Neuronal stem cell (in vitro differentiated cells): ENCODE measurements at regions not wholly inside any gene's neighbourhood (a gene's known extent, or its start where the extent isn't known, plus 50 kb on each side); places are given as distances from the start of the nearest gene placed in this dataset.

Experiments used
- DNase-seq: peaks from one replicate; pipeline ENCODE4 v3.0.0-alpha.2; 2013; ENCODE audit warnings: low spot score
- H2AFZ ChIP-seq: one replicate; pipeline ENCODE4 v1.6.1; 2013; ENCODE audit warnings: mild to moderate bottlenecking, low read length, inconsistent platforms
- H2AK5ac ChIP-seq: 2 replicates; pipeline ENCODE4 v1.6.1; 2013; ENCODE audit warnings: low read depth, mild to moderate bottlenecking, inconsistent platforms, low read length, moderate library complexity, mixed read lengths
- H2BK120ac ChIP-seq: 2 replicates; pipeline ENCODE4 v1.6.1; 2013; ENCODE audit warnings: low read depth, mild to moderate bottlenecking, inconsistent platforms, low read length, moderate library complexity, mixed read lengths
- H2BK12ac ChIP-seq: one replicate; pipeline ENCODE4 v1.6.1; 2013; ENCODE audit warnings: low read length, inconsistent platforms
- H2BK15ac ChIP-seq: 2 replicates; pipeline ENCODE4 v1.6.1; 2013; ENCODE audit warnings: mild to moderate bottlenecking, low read length, inconsistent platforms, mixed read lengths
- H2BK5ac ChIP-seq: one replicate; pipeline ENCODE4 v1.6.1; 2013; ENCODE audit warnings: inconsistent platforms, mild to moderate bottlenecking, low read length, moderate library complexity
- H3K14ac ChIP-seq: one replicate; pipeline ENCODE4 v1.6.1; 2013; ENCODE audit warnings: low read length, inconsistent platforms
- H3K18ac ChIP-seq: 2 replicates; pipeline ENCODE4 v1.6.1; 2013; ENCODE audit warnings: low read length, inconsistent platforms
- H3K23ac ChIP-seq: 2 replicates; pipeline ENCODE4 v1.6.1; 2013; ENCODE audit warnings: low read depth, mild to moderate bottlenecking, mixed read lengths, low read length, inconsistent platforms; ENCODE audit not compliant: poor library complexity
- H3K27ac ChIP-seq: replicated peaks from 3 replicates; pipeline ENCODE4 v1.5.1; 2013; ENCODE audit warnings: low read length, inconsistent platforms
- H3K27me3 ChIP-seq, 3 experiments: 2 replicates each; pipeline ENCODE4 v1.6.1; 2013; ENCODE audit warnings: low read length in 3 of 3, mild to moderate bottlenecking in 2 of 3, inconsistent platforms in 1 of 3, low read depth in 1 of 3, mixed read lengths in 1 of 3, moderate library complexity in 1 of 3; ENCODE audit not compliant: control insufficient read depth in 3 of 3, insufficient read depth in 3 of 3
- H3K36me3 ChIP-seq, 2 donors: replicated peaks in 1 of 2; 2 replicates each; pipeline ENCODE4 v1.6.1; 2013; ENCODE audit warnings: low read length in 2 of 2; ENCODE audit not compliant: control insufficient read depth in 2 of 2, insufficient read depth in 2 of 2
- H3K4ac ChIP-seq: 2 replicates; pipeline ENCODE4 v1.6.1; 2013; ENCODE audit warnings: inconsistent platforms, mild to moderate bottlenecking, low read length, moderate library complexity
- H3K4me1 ChIP-seq, 2 donors: 1 replicate in 1 of 2; 2 replicates in 1 of 2; pipeline ENCODE4 v1.6.1; 2013; ENCODE audit warnings: low read length in 2 of 2, low read depth in 1 of 2; ENCODE audit not compliant: control insufficient read depth in 2 of 2, insufficient read depth in 1 of 2
- H3K4me2 ChIP-seq: one replicate; pipeline ENCODE4 v1.6.1; 2013; ENCODE audit warnings: mild to moderate bottlenecking, low read length, inconsistent platforms; ENCODE audit not compliant: insufficient read depth, poor library complexity, severe bottlenecking
- H3K4me3 ChIP-seq, 2 donors: 2 replicates each; pipeline ENCODE4 v1.5.1; 2013; ENCODE audit warnings: low read length in 2 of 2, mild to moderate bottlenecking in 2 of 2, inconsistent platforms in 1 of 2, moderate library complexity in 1 of 2
- H3K79me1 ChIP-seq: one replicate; pipeline ENCODE4 v1.6.1; 2013; ENCODE audit warnings: low read depth, mild to moderate bottlenecking, inconsistent platforms, low read length, moderate library complexity
- H3K9ac ChIP-seq: one replicate; pipeline ENCODE4 v1.6.1; 2013; ENCODE audit warnings: mild to moderate bottlenecking, low read depth, low read length, inconsistent platforms; ENCODE audit not compliant: poor library complexity
- H3K9me3 ChIP-seq, 2 donors: replicated peaks in 1 of 2; 2 replicates each; pipeline versions ENCODE3 to v1.6.1; 2013; ENCODE audit warnings: low read length in 2 of 2, mild to moderate bottlenecking in 2 of 2, inconsistent platforms in 1 of 2, low read depth in 1 of 2, mixed read lengths in 1 of 2, moderate library complexity in 1 of 2; ENCODE audit not compliant: control insufficient read depth in 2 of 2, insufficient read depth in 1 of 2
- H4K8ac ChIP-seq: one replicate; pipeline ENCODE4 v1.6.1; 2013; ENCODE audit warnings: low read depth, mild to moderate bottlenecking, inconsistent platforms, low read length, moderate library complexity
- H4K91ac ChIP-seq: one replicate; pipeline ENCODE4 v1.6.1; 2013; ENCODE audit warnings: low read length, low read depth, mild to moderate bottlenecking, inconsistent platforms; ENCODE audit not compliant: poor library complexity
- WGBS, 2 donors: extraction: QIAGEN DNeasy Blood & Tissue Kit; methylation state at CpG; one replicate each; pipeline ENCODE4 v1.1.7; 2013; ENCODE audit warnings: missing lambda C conversion rate in 2 of 2, mixed read lengths in 1 of 2; ENCODE audit not compliant: insufficient read length in 2 of 2, insufficient replicate concordance in 1 of 2; ENCODE audit errors: extremely low coverage in 2 of 2; 5-methylcytosine and 5-hydroxymethylcytosine counted together

DNA sequence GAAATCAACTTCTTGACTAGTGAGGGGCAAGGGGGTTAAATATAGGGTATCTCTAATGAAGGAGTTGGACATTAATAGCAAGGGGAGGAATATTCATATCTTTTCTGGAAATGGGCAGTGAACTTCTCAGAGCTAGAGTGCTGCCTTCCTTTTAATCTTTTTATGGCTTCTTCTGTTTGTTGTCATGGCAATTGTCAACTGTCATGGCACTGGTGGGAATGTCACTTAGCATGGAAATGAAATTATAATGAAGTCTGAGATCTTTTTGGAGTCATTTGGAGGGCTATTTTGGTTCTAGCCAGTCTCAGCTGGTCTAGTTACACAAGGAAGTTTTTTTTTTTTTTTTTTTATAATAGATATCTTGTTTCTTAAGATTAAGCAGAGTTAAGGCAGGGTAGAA is 250.2 kb downstream of the AASDHPPT start:
- H3K9ac ChIP-seq: no peak overlapping the region
- no peak overlapping the region for H4K91ac ChIP-seq
- H2AK5ac ChIP-seq: no peak overlapping the region
- H2BK12ac ChIP-seq: no peak overlapping the region
- no peak overlapping the region for H3K23ac ChIP-seq
- H3K4ac ChIP-seq: no peak overlapping the region
- no peak overlapping the region for H3K4me3 ChIP-seq
- no peak overlapping the region for H4K8ac ChIP-seq
- no peak overlapping the region for H3K4me2 ChIP-seq
- no peak overlapping the region for H2BK15ac ChIP-seq
- H3K4me1 ChIP-seq: peaks cover 0 to 2% of the 10 kb centered on the region in 2 donors
- H3K27me3 ChIP-seq: no peaks in the 10 kb centered on the region
- no peaks in the 10 kb centered on the region for H3K36me3 ChIP-seq
- H2BK120ac ChIP-seq: no peak overlapping the region
- no peaks in the 10 kb centered on the region for H3K9me3 ChIP-seq
- DNase-seq: no peak
- no peak overlapping the region for H2BK5ac ChIP-seq
- H3K27ac ChIP-seq: no peak overlapping the region
- H3K18ac ChIP-seq: no peak overlapping the region
- no peak overlapping the region for H3K14ac ChIP-seq
- no peak overlapping the region for H2AFZ ChIP-seq
- no peaks in the 10 kb centered on the region for H3K79me1 ChIP-seq

DNA sequence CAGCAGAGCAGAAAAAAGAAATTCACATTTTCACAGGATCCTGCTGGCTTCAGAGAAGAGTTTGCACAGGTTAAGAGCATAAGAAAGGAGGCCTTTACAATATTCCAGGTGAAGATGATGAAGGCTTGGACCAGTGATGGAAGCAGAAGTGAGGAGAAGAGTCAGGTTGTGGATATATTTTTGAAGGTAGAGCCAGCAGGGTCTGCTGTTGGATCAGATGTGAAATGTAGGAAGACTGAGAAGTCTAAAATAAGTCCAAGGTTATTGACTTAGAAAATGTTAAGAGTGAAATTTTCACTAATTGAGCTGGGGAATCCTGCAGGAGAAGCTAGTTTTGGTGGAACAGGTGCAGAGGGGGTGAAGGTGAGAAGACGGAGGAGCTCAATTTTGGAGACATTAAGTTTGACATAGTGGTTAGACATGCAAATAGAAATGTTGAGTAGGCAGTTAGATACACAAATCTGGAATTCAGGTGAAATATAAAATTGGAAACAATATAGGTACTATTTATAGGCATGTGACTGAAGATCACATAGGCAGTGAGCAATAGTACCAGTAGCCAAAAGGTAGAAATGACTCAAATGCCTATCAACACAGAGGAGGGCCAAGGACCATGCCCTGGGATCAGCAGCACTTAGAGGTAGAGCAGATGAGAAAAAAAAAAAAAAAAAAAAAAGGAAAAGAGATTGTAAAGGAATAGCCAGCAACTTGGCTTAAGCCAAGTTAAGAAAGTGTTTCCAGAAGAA is 252.0 kb downstream of the AASDHPPT start:
- Histone ChIP-seq H4K91ac (no peak overlapping the region), H3K79me1 (no peaks in the 10 kb centered on the region), H2BK5ac (no peak overlapping the region), H2AK5ac (no peak overlapping the region), H3K4me1 (peaks cover 0 to 2% of the 10 kb centered on the region in 2 donors), H3K23ac (no peak overlapping the region), H3K36me3 (no peaks in the 10 kb centered on the region), H3K4ac (no peak overlapping the region), H2BK12ac (no peak overlapping the region), H4K8ac (no peak overlapping the region), H3K14ac (no peak overlapping the region), H3K27me3 (no peaks in the 10 kb centered on the region), H3K4me2 (no peak overlapping the region), H3K9me3 (no peaks in the 10 kb centered on the region), H2BK120ac (no peak overlapping the region), H3K9ac (no peak overlapping the region), H2AFZ (no peak overlapping the region), H3K27ac (no peak overlapping the region), H2BK15ac (no peak overlapping the region), H3K18ac (no peak overlapping the region), H3K4me3 (no peak overlapping the region)
- DNase-seq: no peak
- WGBS, 2 donors: no CpG with 5 or more reads among the region's 1 CpG

DNA sequence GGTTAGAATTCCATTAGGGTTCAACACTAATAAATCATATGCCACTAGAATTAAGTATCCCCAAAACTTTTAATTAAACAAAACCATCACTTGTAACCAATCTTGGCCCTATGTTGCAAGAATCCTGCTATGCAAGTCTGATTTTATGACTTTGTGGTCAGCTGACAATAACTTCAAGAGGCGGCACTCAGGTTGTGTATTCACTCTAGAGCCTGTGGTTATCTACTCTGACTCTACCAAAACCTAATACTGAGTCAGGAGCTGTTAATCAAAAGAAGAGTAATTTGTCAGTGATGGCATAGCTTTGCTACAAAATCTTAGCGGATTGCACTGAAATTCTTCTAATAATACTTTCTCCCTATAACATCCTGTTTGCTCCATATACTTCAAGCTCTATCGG is 253.7 kb downstream of the AASDHPPT start:
- Histone ChIP-seq H2AFZ (no peak overlapping the region), H3K9ac (no peak overlapping the region), H2AK5ac (no peak overlapping the region), H3K79me1 (no peaks in the 10 kb centered on the region), H3K9me3 (no peaks in the 10 kb centered on the region), H3K14ac (no peak overlapping the region), H4K91ac (no peak overlapping the region), H3K4ac (no peak overlapping the region), H3K36me3 (no peaks in the 10 kb centered on the region), H4K8ac (no peak overlapping the region), H2BK5ac (no peak overlapping the region), H3K4me1 (peaks cover 0 to 2% of the 10 kb centered on the region in 2 donors), H3K4me3 (no peak overlapping the region), H3K23ac (no peak overlapping the region), H3K27ac (no peak overlapping the region), H2BK120ac (no peak overlapping the region), H3K4me2 (no peak overlapping the region), H2BK15ac (no peak overlapping the region), H2BK12ac (no peak overlapping the region), H3K18ac (no peak overlapping the region), H3K27me3 (no peaks in the 10 kb centered on the region)
- WGBS, 2 donors: no CpG with 5 or more reads among the region's 3 CpGs
- DNase-seq: no peak

DNA sequence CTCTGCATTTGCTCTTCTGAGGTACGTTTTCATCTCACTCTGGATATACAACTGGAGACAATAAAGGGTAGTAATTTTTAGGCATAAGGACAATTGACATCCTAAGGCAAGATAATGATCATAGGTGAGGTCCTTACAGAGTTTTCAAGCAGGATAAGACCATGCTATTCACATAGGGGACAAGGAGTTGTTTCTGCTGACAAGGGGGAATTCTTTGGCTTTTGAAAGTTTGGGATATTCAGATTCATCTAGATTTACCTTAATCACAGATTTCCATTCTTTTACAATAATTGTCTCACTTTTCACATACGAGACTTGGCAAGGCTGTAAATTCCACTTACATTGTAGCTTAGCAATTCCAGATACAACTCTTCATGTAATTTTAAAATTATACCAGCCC is 256.2 kb downstream of the AASDHPPT start:
- H3K27me3 ChIP-seq: no peaks in the 10 kb centered on the region
- no peak overlapping the region for H4K91ac ChIP-seq
- no peak overlapping the region for H3K14ac ChIP-seq
- no CpG with 5 or more reads among the region's 2 CpGs for WGBS, 2 donors
- H2BK5ac ChIP-seq: no peak overlapping the region
- H3K4me2 ChIP-seq: no peak overlapping the region
- H2BK12ac ChIP-seq: no peak overlapping the region
- H2BK120ac ChIP-seq: no peak overlapping the region
- no peak overlapping the region for H2BK15ac ChIP-seq
- H3K23ac ChIP-seq: no peak overlapping the region
- H4K8ac ChIP-seq: no peak overlapping the region
- no peak overlapping the region for H3K18ac ChIP-seq
- H2AFZ ChIP-seq: no peak overlapping the region
- no peak overlapping the region for H3K9ac ChIP-seq
- H3K9me3 ChIP-seq: no peaks in the 10 kb centered on the region
- no peak overlapping the region for H2AK5ac ChIP-seq
- no peaks in the 10 kb centered on the region for H3K36me3 ChIP-seq
- H3K4me3 ChIP-seq: no peak overlapping the region
- H3K27ac ChIP-seq: no peak overlapping the region
- no peaks in the 10 kb centered on the region for H3K4me1 ChIP-seq
- no peak for DNase-seq
- no peak overlapping the region for H3K4ac ChIP-seq
- H3K79me1 ChIP-seq: no peaks in the 10 kb centered on the region
